AG04450 (cell line): ENCODE measurements at regions not wholly inside any gene's neighbourhood (a gene's known extent, or its start where the extent isn't known, plus 50 kb on each side); places are given as distances from the start of the nearest gene placed in this dataset.

Experiments
- CTCF ChIA-PET: fragments of 300-600, 350-600 bp; formaldehyde crosslinking; extraction: SDS; loops from one replicate; lab custom pipeline; 2022; ENCODE audit warnings: antibody characterized with exemption, inconsistent platforms; lab: Charles Lee
- POLR2A ChIA-PET: fragments of 350-600 bp; formaldehyde crosslinking; extraction: SDS; loops from one replicate; lab custom pipeline; 2021; ENCODE audit warnings: antibody characterized with exemption, inconsistent platforms; lab: Yijun Ruan, JAX
- DNase-seq: peaks from one replicate; pipeline ENCODE4 v3.0.0-alpha.2; 2011; ENCODE audit warnings: low read depth, low spot score
- H3K27ac ChIP-seq: one replicate; pipeline ENCODE4 v1.5.1; 2012; ENCODE audit warnings: low read depth, low read length, control low read depth
- H3K27me3 ChIP-seq: one replicate; pipeline ENCODE4 v1.6.0; 2012; ENCODE audit warnings: low read length; ENCODE audit not compliant: control insufficient read depth, insufficient read depth
- H3K4me3 ChIP-seq: 2 replicates; pipeline ENCODE4 v1.5.1; 2011; ENCODE audit warnings: mild to moderate bottlenecking, low read depth, low read length, control low read depth
- H3K9me3 ChIP-seq: 2 replicates; pipeline ENCODE4 v1.5.1; 2012; ENCODE audit warnings: low read length; ENCODE audit not compliant: control insufficient read depth, insufficient read depth
- CTCF ChIP-seq: IDR thresholded peaks from 2 replicates; pipeline ENCODE4 v1.5.1; 2011; ENCODE audit warnings: low read depth, low read length, control low read depth, inconsistent platforms

GRCh38 chr1:240020871-240021270 lies 70.8 kb upstream of the FMN2 start:
- H3K9me3 ChIP-seq, result no peaks in the 10 kb centered on the region
- ChIA-PET POLR2A (no interaction called here), CTCF (interaction anchor here (0.8 to 11.8 kb wide), 4 partner anchors 16 to 682 kb away, joined by 3 to 175 read pairs (median 8); no protein-coding TSS in a partner anchor)

GRCh38 chr1:240021709-240022108 lies 70.0 kb upstream of the FMN2 start:
- Histone ChIP-seq H3K27ac (no peak overlapping the region), H3K4me3 (no peak overlapping the region), H3K9me3 (no peaks in the 10 kb centered on the region), H3K27me3 (no peaks in the 10 kb centered on the region)
- ChIA-PET CTCF (interaction anchor here (1.6 to 13.3 kb wide), 4 partner anchors 17 to 167 kb away, joined by 5 to 175 read pairs (median 81); no protein-coding TSS in a partner anchor), POLR2A (no interaction called here)
- no peak for DNase-seq
- no peak for TF ChIP-seq CTCF

More at GRCh38 chr1:240020871-240021270, 70.8 kb upstream of the FMN2 start:
- Histone ChIP-seq H3K27ac (no peak overlapping the region), H3K27me3 (no peaks in the 10 kb centered on the region), H3K4me3 (no peak overlapping the region)
- DNase-seq, result no peak
- no peak for TF ChIP-seq CTCF

GRCh38 chr1:240027059-240027462 lies 64.6 kb upstream of the FMN2 start:
- TF ChIP-seq CTCF, result peak; percentile 99
- Histone ChIP-seq H3K4me3 (no peak overlapping the region), H3K9me3 (no peaks in the 10 kb centered on the region), H3K27ac (no peak overlapping the region), H3K27me3 (no peaks in the 10 kb centered on the region)
- no peak for DNase-seq
- POLR2A ChIA-PET, result no interaction called here
- CTCF ChIA-PET, result interaction anchor here (0.5 to 13.3 kb wide), 26 partner anchors 13 to 920 kb away, joined by 3 to 175 read pairs (median 4); no protein-coding TSS in a partner anchor

GRCh38 chr1:240029418-240029817 lies 62.3 kb upstream of the FMN2 start:
- DNase-seq, result no peak
- ChIA-PET CTCF (interaction anchor here (1.0 to 13.3 kb wide), 7 partner anchors 24 to 159 kb away, joined by 3 to 175 read pairs (median 4); partner anchors contain the start of gene FMN2), POLR2A (no interaction called here)
- TF ChIP-seq CTCF, result no peak
- peak overlapping the region; percentile 12 for H3K27ac ChIP-seq
- no peaks in the 10 kb centered on the region for H3K27me3 ChIP-seq
- no peak overlapping the region for H3K4me3 ChIP-seq
- H3K9me3 ChIP-seq, result no peaks in the 10 kb centered on the region

GRCh38 chr1:240030236-240030635 lies 61.4 kb upstream of the FMN2 start:
- DNase-seq, result no peak
- H3K4me3 ChIP-seq, result no peak overlapping the region

More at GRCh38 chr1:240030236-240030635, 61.4 kb upstream of the FMN2 start:
- no peak for TF ChIP-seq CTCF
- ChIA-PET POLR2A (interaction anchor here (1.3 kb wide), 1 partner anchor 76 kb away, joined by 5 read pairs; no protein-coding TSS in a partner anchor), CTCF (interaction anchor here (0.7 to 13.3 kb wide), 7 partner anchors 25 to 637 kb away, joined by 3 to 175 read pairs (median 4); partner anchors contain the start of gene FMN2)
- H3K9me3 ChIP-seq, result no peaks in the 10 kb centered on the region
- H3K27ac ChIP-seq, result peak overlapping the region; percentile 62
- H3K27me3 ChIP-seq, result no peaks in the 10 kb centered on the region
